WERI-Rb-1 (cell line): ENCODE measurements at regions not wholly inside any gene's neighbourhood (a gene's known extent, or its start where the extent isn't known, plus 50 kb on each side); places are given as distances from the start of the nearest gene placed in this dataset.

Experiments
- DNase-seq: peaks from one replicate; pipeline ENCODE4 v3.0.0-alpha.2; 2020
- H3K27ac ChIP-seq: fragments of 250-450 bp; sonication (Bioruptor Pico); 2 replicates; pipeline ENCODE4 v1.5.1; 2020; ENCODE audit warnings: mild to moderate bottlenecking, moderate library complexity
- H3K27me3 ChIP-seq: fragments of 250-450 bp; sonication (Bioruptor Pico); 2 replicates; pipeline ENCODE4 v1.5.1; 2021; ENCODE audit warnings: mild to moderate bottlenecking, low read depth, moderate library complexity; ENCODE audit not compliant: insufficient read depth, severe bottlenecking
- H3K36me3 ChIP-seq: fragments of 250-450 bp; sonication (Bioruptor Pico); 2 replicates; pipeline ENCODE4 v1.5.1; 2020; ENCODE audit warnings: mild to moderate bottlenecking, moderate library complexity
- H3K4me3 ChIP-seq: 2 replicates; pipeline ENCODE4 v1.5.1; 2011; ENCODE audit warnings: low read depth, mild to moderate bottlenecking, control low read depth, low read length
- H3K9me3 ChIP-seq: fragments of 250-450 bp; sonication (Bioruptor Pico); 2 replicates; pipeline ENCODE4 v1.5.1; 2021; ENCODE audit warnings: mild to moderate bottlenecking, moderate library complexity; ENCODE audit not compliant: severe bottlenecking
- TF ChIP-seq, protein P1 (sequence below): IDR thresholded peaks from 2 replicates; pipeline ENCODE4 v1.5.1; 2011; ENCODE audit warnings: low read depth, mild to moderate bottlenecking, control low read depth, inconsistent platforms, low read length

DNA sequence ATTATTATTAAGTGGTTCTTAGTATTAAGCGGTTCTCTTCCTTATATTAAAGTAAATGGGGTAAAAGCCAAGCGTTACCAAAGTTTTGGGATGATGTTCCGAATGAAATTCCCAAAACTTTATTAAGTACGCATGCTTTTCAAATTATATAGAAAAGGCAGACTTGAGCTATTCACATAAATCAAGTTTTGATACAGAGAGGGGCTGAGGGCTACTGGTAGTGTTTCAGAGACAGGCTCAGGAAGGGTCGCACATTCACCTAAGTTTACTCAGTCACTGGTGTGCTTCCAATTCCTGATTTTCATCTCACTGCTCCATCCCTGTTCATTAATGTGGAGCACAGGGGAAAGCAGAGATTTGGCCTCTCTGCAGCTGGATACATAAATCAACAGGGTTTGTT is 652.2 kb downstream of the QKI start:
- Histone ChIP-seq H3K27ac (no peak overlapping the region), H3K36me3 (no peaks in the 10 kb centered on the region), H3K4me3 (no peak overlapping the region), H3K27me3 (no peaks in the 10 kb centered on the region), H3K9me3 (no peaks in the 10 kb centered on the region)
- TF ChIP-seq, protein P1, sequence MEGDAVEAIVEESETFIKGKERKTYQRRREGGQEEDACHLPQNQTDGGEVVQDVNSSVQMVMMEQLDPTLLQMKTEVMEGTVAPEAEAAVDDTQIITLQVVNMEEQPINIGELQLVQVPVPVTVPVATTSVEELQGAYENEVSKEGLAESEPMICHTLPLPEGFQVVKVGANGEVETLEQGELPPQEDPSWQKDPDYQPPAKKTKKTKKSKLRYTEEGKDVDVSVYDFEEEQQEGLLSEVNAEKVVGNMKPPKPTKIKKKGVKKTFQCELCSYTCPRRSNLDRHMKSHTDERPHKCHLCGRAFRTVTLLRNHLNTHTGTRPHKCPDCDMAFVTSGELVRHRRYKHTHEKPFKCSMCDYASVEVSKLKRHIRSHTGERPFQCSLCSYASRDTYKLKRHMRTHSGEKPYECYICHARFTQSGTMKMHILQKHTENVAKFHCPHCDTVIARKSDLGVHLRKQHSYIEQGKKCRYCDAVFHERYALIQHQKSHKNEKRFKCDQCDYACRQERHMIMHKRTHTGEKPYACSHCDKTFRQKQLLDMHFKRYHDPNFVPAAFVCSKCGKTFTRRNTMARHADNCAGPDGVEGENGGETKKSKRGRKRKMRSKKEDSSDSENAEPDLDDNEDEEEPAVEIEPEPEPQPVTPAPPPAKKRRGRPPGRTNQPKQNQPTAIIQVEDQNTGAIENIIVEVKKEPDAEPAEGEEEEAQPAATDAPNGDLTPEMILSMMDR, result no peak
- no peak for DNase-seq

DNA sequence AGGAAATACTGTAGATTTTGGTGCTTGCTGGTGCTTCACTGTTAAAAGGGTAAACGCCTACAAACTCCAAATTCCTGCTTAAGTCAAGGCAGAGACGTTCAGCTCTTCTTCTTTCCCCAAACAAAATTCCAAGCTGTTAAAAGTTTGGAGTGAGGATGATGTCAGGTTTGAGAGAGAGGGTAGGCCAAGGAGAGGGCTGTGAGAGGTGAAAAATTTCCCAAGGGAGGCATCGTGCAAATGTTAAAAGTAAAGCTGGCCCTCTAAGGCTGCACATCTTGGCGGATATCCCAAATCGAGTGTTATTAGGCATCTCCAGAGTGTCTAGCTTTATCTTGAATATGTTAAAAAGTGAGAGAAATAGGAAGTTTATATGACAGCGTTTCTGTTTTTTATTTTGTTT is 651.8 kb downstream of the QKI start:
- Histone ChIP-seq H3K27ac (no peak overlapping the region), H3K27me3 (no peaks in the 10 kb centered on the region), H3K9me3 (no peaks in the 10 kb centered on the region), H3K4me3 (no peak overlapping the region), H3K36me3 (no peaks in the 10 kb centered on the region)
- no peak for DNase-seq
- TF ChIP-seq, protein P1, result no peak

DNA sequence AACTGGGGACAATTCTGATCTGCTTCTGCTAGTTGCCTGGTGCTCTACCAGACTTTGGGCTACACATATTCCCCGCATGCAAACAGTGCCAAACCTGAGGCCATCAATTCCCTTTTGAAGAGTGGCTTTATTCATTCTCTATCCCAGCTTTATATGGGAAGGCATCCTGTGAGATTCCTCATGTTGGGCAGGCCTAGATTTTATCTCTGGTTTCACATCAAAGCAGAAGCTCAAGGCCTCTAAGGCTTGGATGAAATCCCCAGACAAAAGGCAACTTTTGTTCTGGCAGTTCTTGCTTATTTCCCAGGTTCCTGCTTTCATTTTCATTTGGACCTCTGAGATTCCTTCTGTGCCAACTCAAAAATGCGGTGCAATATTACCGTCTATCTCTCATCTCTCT is 648.8 kb downstream of the QKI start:
- H3K9me3 ChIP-seq, result no peaks in the 10 kb centered on the region
- no peaks in the 10 kb centered on the region for H3K27me3 ChIP-seq
- TF ChIP-seq, protein P1, result no peak
- no peak overlapping the region for H3K4me3 ChIP-seq
- no peak for DNase-seq
- H3K36me3 ChIP-seq, result no peaks in the 10 kb centered on the region
- H3K27ac ChIP-seq, result no peak overlapping the region

DNA sequence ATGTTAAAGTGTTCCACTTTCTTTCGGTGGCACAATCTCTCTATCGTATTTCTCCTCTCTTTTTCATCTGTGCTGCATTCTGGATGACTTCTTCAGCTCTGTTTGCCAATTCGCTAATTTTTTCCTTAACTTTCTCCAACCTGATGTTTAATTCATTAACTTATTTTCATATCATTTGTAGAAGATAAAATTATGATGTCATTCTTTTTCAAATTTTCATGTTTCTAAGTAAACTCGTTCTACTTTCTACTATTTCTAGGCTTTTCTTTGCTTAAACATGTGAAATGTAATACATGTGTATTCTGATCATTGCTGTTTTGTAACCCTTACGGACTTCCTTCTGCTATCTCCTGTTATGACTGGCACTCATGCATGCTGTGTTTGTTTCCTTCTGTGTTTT is 648.4 kb downstream of the QKI start:
- Histone ChIP-seq H3K27me3 (no peaks in the 10 kb centered on the region), H3K4me3 (no peak overlapping the region), H3K36me3 (no peaks in the 10 kb centered on the region), H3K27ac (no peak overlapping the region), H3K9me3 (no peaks in the 10 kb centered on the region)
- TF ChIP-seq, protein P1, result no peak
- no peak for DNase-seq

DNA sequence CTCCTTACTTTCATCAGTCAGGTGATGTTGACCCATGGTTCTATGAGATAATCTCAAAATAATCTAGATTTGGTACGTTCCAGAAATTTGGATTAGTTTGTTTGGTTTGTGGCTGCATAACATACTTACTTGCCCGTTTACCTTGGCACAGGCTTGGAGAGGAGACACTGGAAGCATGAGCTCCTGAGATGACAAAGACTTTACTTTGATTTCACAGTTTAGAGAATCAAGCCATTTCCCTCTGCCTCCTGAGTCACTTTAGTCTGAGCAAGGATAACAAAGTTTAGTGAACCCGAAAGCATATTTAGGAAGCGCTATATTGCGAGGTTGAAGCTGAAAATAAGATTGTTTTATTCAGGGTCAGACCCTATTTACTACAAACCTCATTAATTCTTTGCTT is 643.4 kb downstream of the QKI start:
- TF ChIP-seq, protein P1, result no peak
- no peak for DNase-seq
- no peaks in the 10 kb centered on the region for H3K36me3 ChIP-seq
- H3K27ac ChIP-seq, result no peak overlapping the region
- no peak overlapping the region for H3K4me3 ChIP-seq
- H3K9me3 ChIP-seq, result no peaks in the 10 kb centered on the region
- H3K27me3 ChIP-seq, result no peaks in the 10 kb centered on the region

DNA sequence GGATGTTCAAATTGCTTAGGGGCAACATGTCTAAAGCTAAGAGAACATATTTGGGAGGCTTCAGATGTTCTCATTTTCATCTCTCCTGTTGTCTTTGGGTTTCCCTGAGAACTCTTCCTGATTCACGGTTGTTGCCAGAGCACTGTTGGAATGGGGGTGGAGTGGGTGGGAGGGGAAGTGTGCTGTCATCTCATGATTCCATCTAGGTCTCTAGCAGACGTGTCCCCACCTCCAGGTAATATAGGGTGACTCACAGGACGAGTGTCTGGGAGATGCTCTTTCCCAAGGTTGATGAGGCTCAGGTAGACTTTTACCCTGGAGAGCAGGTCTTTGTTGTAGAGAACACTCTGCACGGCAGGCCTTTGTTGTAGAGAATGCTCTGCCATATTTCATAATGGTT is 636.9 kb downstream of the QKI start:
- no peak for DNase-seq
- H3K36me3 ChIP-seq, result no peaks in the 10 kb centered on the region
- H3K4me3 ChIP-seq, result no peak overlapping the region
- H3K27me3 ChIP-seq, result no peaks in the 10 kb centered on the region
- no peak overlapping the region for H3K27ac ChIP-seq
- TF ChIP-seq, protein P1, result no peak
- no peaks in the 10 kb centered on the region for H3K9me3 ChIP-seq
